SK-N-SH (cell line): ENCODE measurements at regions not wholly inside any gene's neighbourhood (a gene's known extent, or its start where the extent isn't known, plus 50 kb on each side); places are given as distances from the start of the nearest gene placed in this dataset.

Source experiments
- CTCF ChIA-PET: fragments of 300-600, 350-600 bp; formaldehyde crosslinking; extraction: SDS; loops from one replicate; lab custom pipeline; 2021; lab: Yijun Ruan, JAX
- POLR2A ChIA-PET: fragments of 350-600 bp; sonication (Branson Sonifier 250); formaldehyde crosslinking; extraction: SDS; loops from one replicate; lab custom pipeline; 2020; ENCODE audit warnings: antibody characterized with exemption, inconsistent platforms; lab: Yijun Ruan, JAX
- DNase-seq: peaks from one replicate; pipeline ENCODE4 v3.0.0; 2012
- H2AFZ ChIP-seq: fragments of 200-600 bp; sonication (generic); 2 replicates; pipeline ENCODE4 v1.8.1; 2016; ENCODE audit warnings: antibody characterized with exemption, mild to moderate bottlenecking, low read depth
- H3F3A ChIP-seq: fragments of 200-600 bp; sonication (generic); replicated peaks from 2 replicates; pipeline ENCODE3; 2016; ENCODE audit warnings: antibody characterized with exemption, mild to moderate bottlenecking; ENCODE audit not compliant: insufficient read depth
- H3K27ac ChIP-seq, 2 experiments: fragments of 200-500 bp in 1 of 2; fragments of 200-600 bp in 1 of 2; sonication (Bioruptor generic) in 1 of 2; sonication (generic), shearing (Covaris generic) in 1 of 2; 2 replicates each; pipeline versions ENCODE4 v1.5.1 to v1.6.1; 2014 to 2016; ENCODE audit warnings: low read depth in 2 of 2, inconsistent platforms in 1 of 2, low read length in 1 of 2, mild to moderate bottlenecking in 1 of 2, mixed read lengths in 1 of 2
- H3K27me3 ChIP-seq: fragments of 200-600 bp; sonication (generic), shearing (Covaris generic); 2 replicates; pipeline ENCODE4 v1.6.1; 2016; ENCODE audit warnings: mixed run types; ENCODE audit not compliant: insufficient read depth
- H3K36me3 ChIP-seq, 2 experiments: fragments of 200-500 bp in 1 of 2; fragments of 200-600 bp in 1 of 2; sonication (Bioruptor generic) in 1 of 2; sonication (generic) in 1 of 2; replicated peaks in 1 of 2; 2 replicates each; pipeline versions ENCODE3 to v1.5.1; 2014 to 2016; ENCODE audit warnings: low read length in 1 of 2, mild to moderate bottlenecking in 1 of 2; ENCODE audit not compliant: insufficient read depth in 2 of 2, control insufficient read depth in 1 of 2
- H3K4me1 ChIP-seq, 2 experiments: fragments of 200-500 bp in 1 of 2; fragments of 200-600 bp in 1 of 2; sonication (Bioruptor generic) in 1 of 2; sonication (generic), shearing (Covaris generic) in 1 of 2; 2 replicates each; pipeline versions ENCODE4 v1.5.1 to v1.6.1; 2014 to 2016; ENCODE audit warnings: low read depth in 1 of 2, low read length in 1 of 2, mixed run types in 1 of 2; ENCODE audit not compliant: insufficient read depth in 2 of 2, control insufficient read depth in 1 of 2
- H3K4me2 ChIP-seq: fragments of 200-600 bp; sonication (generic), shearing (Covaris generic); 2 replicates; pipeline ENCODE4 v1.6.1; 2017; ENCODE audit warnings: mixed run types
- H3K4me3 ChIP-seq, 2 experiments: fragments of 200-500 bp in 1 of 2; fragments of 200-600 bp in 1 of 2; sonication (Bioruptor generic) in 1 of 2; sonication (generic), shearing (Covaris generic) in 1 of 2; 2 replicates each; pipeline versions ENCODE4 v1.5.1 to v1.8.1; 2014 to 2016; ENCODE audit warnings: low read depth in 2 of 2, inconsistent platforms in 1 of 2, low read length in 1 of 2, mild to moderate bottlenecking in 1 of 2, mixed read lengths in 1 of 2, moderate library complexity in 1 of 2
- H3K79me2 ChIP-seq: fragments of 200-600 bp; sonication (generic); 2 replicates; pipeline ENCODE4 v1.8.1; 2017; ENCODE audit warnings: mild to moderate bottlenecking; ENCODE audit not compliant: insufficient read depth
- H3K9ac ChIP-seq: fragments of 200-600 bp; sonication (generic); 2 replicates; pipeline ENCODE4 v1.6.1; 2017; ENCODE audit warnings: mixed run types
- H3K9me2 ChIP-seq: fragments of 200-600 bp; sonication (generic); 2 replicates; pipeline ENCODE4 v1.6.1; 2017; ENCODE audit warnings: mixed run types
- H3K9me3 ChIP-seq: fragments of 200-600 bp; sonication (generic); 2 replicates; pipeline ENCODE4 v1.6.1; 2017; ENCODE audit warnings: mixed run types, mild to moderate bottlenecking, moderate library complexity
- H4K20me1 ChIP-seq: fragments of 200-600 bp; sonication (generic); 2 replicates; pipeline ENCODE4 v1.6.1; 2017; ENCODE audit warnings: mild to moderate bottlenecking, mixed run types; ENCODE audit not compliant: insufficient read depth
- CTCF ChIP-seq: fragments of 200-600 bp; sonication (generic); IDR thresholded peaks from 2 replicates; pipeline ENCODE4 v1.6.1; 2017; ENCODE audit warnings: antibody characterized with exemption, mild to moderate bottlenecking, moderate library complexity
- FOXJ3 ChIP-seq: sonication (generic); formaldehyde crosslinking; IDR thresholded peaks from 2 replicates; pipeline ENCODE4 v1.5.1; 2020; ENCODE audit warnings: mild to moderate bottlenecking, missing genetic modification reagents
- GATA2 ChIP-seq: sonication (generic); formaldehyde crosslinking; IDR thresholded peaks from 2 replicates; pipeline ENCODE4 v1.5.0; 2020; ENCODE audit warnings: mild to moderate bottlenecking, missing genetic modification reagents
- IRF3 ChIP-seq: fragments of 150-350 bp; IDR thresholded peaks from 2 replicates; pipeline ENCODE4 v1.6.1; 2016; ENCODE audit warnings: mild to moderate bottlenecking, low read depth, low read length
- JUND ChIP-seq: IDR thresholded peaks from 2 replicates; pipeline ENCODE4 v1.4.0; 2012
- MEF2A ChIP-seq: IDR thresholded peaks from 2 replicates; pipeline ENCODE4 v1.4.0; 2012; ENCODE audit warnings: low read depth, borderline replicate concordance
- MXI1 ChIP-seq: IDR thresholded peaks from 2 replicates; pipeline ENCODE4 v1.6.1; 2012; ENCODE audit warnings: mild to moderate bottlenecking, low read depth, low read length, improper control_type of control experiment
- NRF1 ChIP-seq: IDR thresholded peaks from 2 replicates; pipeline ENCODE4 v1.6.1; 2012; ENCODE audit warnings: low read depth, mild to moderate bottlenecking, low read length
- PBX3 ChIP-seq: IDR thresholded peaks from 2 replicates; pipeline ENCODE4; 2012
- RCOR1 ChIP-seq: fragments of 150-350 bp; IDR thresholded peaks from 2 replicates; pipeline ENCODE4 v1.6.1; 2017; ENCODE audit warnings: antibody characterized with exemption, low read length
- REST ChIP-seq: IDR thresholded peaks from 2 replicates; pipeline ENCODE4 v1.6.1; 2012; ENCODE audit warnings: mild to moderate bottlenecking, low read depth, low read length, moderate library complexity
- SMC3 ChIP-seq: IDR thresholded peaks from 2 replicates; pipeline ENCODE4 v1.6.1; 2012; ENCODE audit warnings: low read depth, low read length, improper control_type of control experiment
- TAF1 ChIP-seq: IDR thresholded peaks from 2 replicates; pipeline ENCODE4 v1.6.1; 2012; ENCODE audit warnings: low read depth, mild to moderate bottlenecking, low read length, moderate library complexity, borderline replicate concordance
- TCF12 ChIP-seq: IDR thresholded peaks from 2 replicates; pipeline ENCODE4 v1.4.0; 2012
- USF1 ChIP-seq: IDR thresholded peaks from 2 replicates; pipeline ENCODE4 v1.4.0; 2012; ENCODE audit warnings: low read depth, borderline replicate concordance
- USF2 ChIP-seq: fragments of 150-350 bp; IDR thresholded peaks from 2 replicates; pipeline ENCODE4 v1.6.1; 2017; ENCODE audit warnings: antibody characterized with exemption, low read length, low read depth, borderline replicate concordance
- YY1 ChIP-seq: IDR thresholded peaks from 2 replicates; pipeline ENCODE4 v1.4.0; 2012; ENCODE audit warnings: low read depth, mild to moderate bottlenecking
- ZBTB33 ChIP-seq: IDR thresholded peaks from 2 replicates; pipeline ENCODE4 v1.4.0; 2012; ENCODE audit warnings: low read depth, borderline replicate concordance
- WGBS: methylation state at CpG from one replicate; pipeline ENCODE4 v1.1.6; 2017; ENCODE audit warnings: low lambda C conversion rate; 5-methylcytosine and 5-hydroxymethylcytosine counted together

GRCh38 chr7:109901926-109902325, 1189.0 kb upstream of the LRRN3 start:
- no peaks in the 10 kb centered on the region for H4K20me1 ChIP-seq
- no peaks in the 10 kb centered on the region; a peak in 1 of 4 replicates for H3K4me1 ChIP-seq
- TF ChIP-seq YY1 (no peak), PBX3 (no peak), USF1 (no peak), IRF3 (no peak), REST (no peak), RCOR1 (no peak), CTCF (no peak), GATA2 (CRISPR knock-in tag) (no peak), MXI1 (no peak), ZBTB33 (no peak), SMC3 (no peak), FOXJ3 (CRISPR knock-in tag) (no peak), TAF1 (no peak), JUND (no peak), USF2 (no peak), TCF12 (no peak), MEF2A (no peak), NRF1 (no peak)
- TF ChIP-seq, all 33 proteins: peak for 0
- peaks cover 5% of the 10 kb centered on the region; the same call in 1 of the 2 replicates for H3K9me3 ChIP-seq
- H3K4me2 ChIP-seq = no peak overlapping the region
- no peak overlapping the region for H3K9ac ChIP-seq
- H3K79me2 ChIP-seq = no peaks in the 10 kb centered on the region
- 33% methylated on average over 1 of the region's 1 CpG for WGBS
- POLR2A ChIA-PET = no interaction called here
- CTCF ChIA-PET = interaction anchor here (1.0 kb wide), 1 partner anchor 36 kb away, joined by 3 read pairs; no protein-coding TSS in a partner anchor
- no peak overlapping the region for H3K4me3 ChIP-seq
- no peaks in the 10 kb centered on the region for H3K27me3 ChIP-seq
- no peak overlapping the region for H2AFZ ChIP-seq
- H3K36me3 ChIP-seq = no peaks in the 10 kb centered on the region
- DNase-seq = no peak
- 0 out of 2 replicates have a peak, but pooled peaks cover 6% of the 10 kb centered on the region for H3K9me2 ChIP-seq
- no peak overlapping the region; a peak in 1 of 4 replicates for H3K27ac ChIP-seq
- H3F3A ChIP-seq = no peaks in the 10 kb centered on the region
